Activated naive CD4-positive, alpha-beta T cell treated with anti-CD3 and anti-CD28 coated beads for 36 hours (primary cell): ENCODE measurements at regions not wholly inside any gene's neighbourhood (a gene's known extent, or its start where the extent isn't known, plus 50 kb on each side); places are given as distances from the start of the nearest gene placed in this dataset.

Source experiments
- CTCF ChIA-PET: fragments of 350-600 bp; sonication (Branson Sonifier 250); formaldehyde crosslinking; loops from one replicate; lab custom pipeline; 2021; ENCODE audit warnings: antibody characterized with exemption; lab: Charles Lee
- DNase-seq: peaks from one replicate; pipeline ENCODE4 v3.0.0-alpha.2; 2020
- H3K27ac Mint-ChIP-seq: one replicate; pipeline ENCODE4 v1.8.0; 2021; ENCODE audit warnings: mild to moderate bottlenecking, mixed read lengths
- H3K27me3 Mint-ChIP-seq: one replicate; pipeline ENCODE4 v1.8.0; 2021; ENCODE audit warnings: low read depth, mixed read lengths
- H3K36me3 Mint-ChIP-seq: one replicate; pipeline ENCODE4 v1.8.0; 2021; ENCODE audit warnings: low read depth, mixed read lengths
- H3K4me1 Mint-ChIP-seq: one replicate; pipeline ENCODE4 v1.8.0; 2021; ENCODE audit warnings: low read depth, mixed read lengths
- H3K4me3 Mint-ChIP-seq: one replicate; pipeline ENCODE4 v1.8.0; 2021; ENCODE audit warnings: mild to moderate bottlenecking, moderate library complexity, mixed read lengths
- H3K9me3 Mint-ChIP-seq: one replicate; pipeline ENCODE4 v1.8.0; 2021; ENCODE audit warnings: mixed read lengths
- intact Hi-C: fragments of 100-400 bp; cut with micrococcal nuclease; formaldehyde crosslinking; loops from one replicate; pipeline ENCODE4 v1.15.1; 2023

DNA sequence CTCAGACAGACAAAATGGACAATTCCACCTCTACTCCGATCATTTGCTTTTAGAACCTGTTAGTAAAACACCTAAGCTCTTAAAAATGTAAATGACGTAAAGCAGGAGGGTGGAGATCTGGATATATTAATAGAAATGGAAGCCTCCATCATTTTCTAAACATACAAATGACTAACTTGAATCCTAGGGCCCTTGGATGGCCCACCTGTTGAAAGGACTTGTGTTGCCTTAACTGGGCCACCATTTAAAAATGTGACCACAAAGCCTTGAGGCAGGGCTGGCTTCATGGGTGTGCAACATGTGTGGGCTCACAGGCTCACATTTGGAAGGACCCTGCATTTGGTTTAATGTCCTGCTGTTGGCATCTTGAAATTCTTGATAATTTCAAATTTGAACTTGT is 131.5 kb upstream of the PRMT8 start:
- CTCF ChIA-PET, result no interaction called here
- Mint-ChIP-seq H3K27ac (no peak overlapping the region), H3K4me3 (no peak overlapping the region), H3K36me3 (no peaks in the 10 kb centered on the region), H3K27me3 (peaks cover 10% of the 10 kb centered on the region), H3K4me1 (no peaks in the 10 kb centered on the region), H3K9me3 (no peaks in the 10 kb centered on the region)
- intact Hi-C loops, result no loop called here
- DNase-seq, result no peak

DNA sequence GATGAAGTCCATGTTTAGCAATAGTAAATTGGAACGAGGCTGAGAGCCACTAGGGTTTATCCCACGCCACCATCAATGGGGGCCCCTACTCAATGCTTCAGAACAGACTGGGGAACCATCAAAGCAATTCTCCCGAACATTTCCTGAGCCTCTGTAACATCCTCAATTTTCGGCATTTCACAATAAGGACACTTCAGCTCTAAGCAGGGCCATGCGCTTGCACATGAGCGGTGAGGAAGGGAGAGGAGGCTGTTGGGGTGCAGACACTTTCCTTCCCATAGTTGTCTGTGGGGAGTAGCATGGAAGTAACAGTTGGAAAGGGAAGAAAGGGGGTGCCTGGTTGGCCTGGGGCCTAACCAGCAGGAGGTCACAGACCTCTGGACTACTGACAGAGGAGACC is 129.9 kb upstream of the PRMT8 start:
- Mint-ChIP-seq H3K27ac (no peak overlapping the region), H3K9me3 (no peaks in the 10 kb centered on the region), H3K36me3 (no peaks in the 10 kb centered on the region), H3K4me3 (no peak overlapping the region), H3K4me1 (peaks cover 2% of the 10 kb centered on the region), H3K27me3 (peaks cover 21% of the 10 kb centered on the region)
- DNase-seq, result no peak
- CTCF ChIA-PET, result no interaction called here
- intact Hi-C loops, result no loop called here

DNA sequence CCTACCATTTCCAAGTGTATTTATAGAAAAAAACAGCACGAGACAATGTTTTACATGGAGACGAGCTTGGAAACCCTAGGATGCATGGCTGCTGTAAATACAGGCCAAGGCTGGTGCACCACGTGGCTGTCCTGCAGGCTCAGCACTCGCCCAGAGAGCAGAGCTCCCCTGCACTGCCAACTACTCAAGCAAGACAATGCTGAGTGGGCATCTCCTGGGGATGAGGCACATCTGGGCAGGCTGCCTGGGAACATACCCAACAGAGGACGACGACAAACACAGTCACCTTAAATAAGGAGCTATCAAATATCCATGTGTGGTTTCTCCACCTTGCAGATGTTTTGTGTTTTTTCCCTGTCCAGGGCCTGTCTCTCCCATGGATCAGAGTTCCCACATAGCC is 128.3 kb upstream of the PRMT8 start:
- intact Hi-C loops, result no loop called here
- CTCF ChIA-PET, result no interaction called here
- H3K27me3 Mint-ChIP-seq, result peaks cover 21% of the 10 kb centered on the region
- no peaks in the 10 kb centered on the region for H3K36me3 Mint-ChIP-seq
- DNase-seq, result no peak
- no peaks in the 10 kb centered on the region for H3K9me3 Mint-ChIP-seq
- peaks cover 2% of the 10 kb centered on the region for H3K4me1 Mint-ChIP-seq
- H3K4me3 Mint-ChIP-seq, result no peak overlapping the region
- H3K27ac Mint-ChIP-seq, result no peak overlapping the region

DNA sequence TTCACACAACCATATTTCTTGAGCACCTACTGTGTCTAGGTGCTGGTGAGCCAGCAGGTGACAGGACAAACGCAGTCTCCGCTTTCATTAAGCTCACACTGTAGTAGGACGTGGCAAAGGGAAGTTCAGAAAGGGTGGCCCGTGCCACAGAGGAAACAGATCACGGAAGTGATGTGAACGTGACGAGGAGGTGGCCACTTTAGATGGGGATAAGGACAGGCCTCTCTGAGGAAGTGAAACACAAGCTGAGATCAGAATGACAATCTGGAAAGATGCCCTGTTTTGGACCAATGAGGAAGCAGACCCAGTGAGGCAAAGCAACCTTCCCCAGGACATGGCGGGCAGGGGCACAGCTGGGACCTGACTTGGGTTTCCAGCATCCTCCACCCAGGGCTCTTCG is 127.4 kb upstream of the PRMT8 start:
- H3K9me3 Mint-ChIP-seq, result no peaks in the 10 kb centered on the region
- intact Hi-C loops, result no loop called here
- CTCF ChIA-PET, result interaction anchor here (1.2 kb wide), 1 partner anchor 63 kb away, joined by 3 read pairs; no protein-coding TSS in a partner anchor
- peaks cover 2% of the 10 kb centered on the region for H3K4me1 Mint-ChIP-seq
- H3K27me3 Mint-ChIP-seq, result peaks cover 21% of the 10 kb centered on the region
- no peak overlapping the region for H3K4me3 Mint-ChIP-seq
- no peaks in the 10 kb centered on the region for H3K36me3 Mint-ChIP-seq
- DNase-seq, result no peak
- no peak overlapping the region for H3K27ac Mint-ChIP-seq

DNA sequence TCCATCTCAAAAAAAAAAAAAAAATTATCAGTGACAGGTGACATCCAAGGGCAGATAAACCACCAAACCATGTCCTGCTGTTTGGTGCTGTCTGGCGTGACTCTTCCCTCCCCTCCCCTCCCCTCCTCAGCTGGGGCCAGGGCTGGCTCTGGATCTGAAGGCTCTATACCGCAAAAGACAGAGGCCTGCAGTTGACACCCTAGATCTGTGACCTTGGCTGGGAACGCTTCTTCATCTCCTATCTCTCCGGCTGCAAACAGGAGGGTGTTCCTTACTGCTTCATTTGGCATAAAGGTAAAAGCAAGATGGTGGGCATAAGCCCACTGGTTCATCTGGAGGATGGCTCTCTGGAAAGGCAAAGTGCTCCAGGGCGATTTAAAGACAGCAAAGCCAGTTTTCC is 126.8 kb upstream of the PRMT8 start:
- CTCF ChIA-PET, result interaction anchor here (1.2 kb wide), 1 partner anchor 64 kb away, joined by 3 read pairs; no protein-coding TSS in a partner anchor
- intact Hi-C loops, result no loop called here
- H3K27me3 Mint-ChIP-seq, result peaks cover 21% of the 10 kb centered on the region

DNA sequence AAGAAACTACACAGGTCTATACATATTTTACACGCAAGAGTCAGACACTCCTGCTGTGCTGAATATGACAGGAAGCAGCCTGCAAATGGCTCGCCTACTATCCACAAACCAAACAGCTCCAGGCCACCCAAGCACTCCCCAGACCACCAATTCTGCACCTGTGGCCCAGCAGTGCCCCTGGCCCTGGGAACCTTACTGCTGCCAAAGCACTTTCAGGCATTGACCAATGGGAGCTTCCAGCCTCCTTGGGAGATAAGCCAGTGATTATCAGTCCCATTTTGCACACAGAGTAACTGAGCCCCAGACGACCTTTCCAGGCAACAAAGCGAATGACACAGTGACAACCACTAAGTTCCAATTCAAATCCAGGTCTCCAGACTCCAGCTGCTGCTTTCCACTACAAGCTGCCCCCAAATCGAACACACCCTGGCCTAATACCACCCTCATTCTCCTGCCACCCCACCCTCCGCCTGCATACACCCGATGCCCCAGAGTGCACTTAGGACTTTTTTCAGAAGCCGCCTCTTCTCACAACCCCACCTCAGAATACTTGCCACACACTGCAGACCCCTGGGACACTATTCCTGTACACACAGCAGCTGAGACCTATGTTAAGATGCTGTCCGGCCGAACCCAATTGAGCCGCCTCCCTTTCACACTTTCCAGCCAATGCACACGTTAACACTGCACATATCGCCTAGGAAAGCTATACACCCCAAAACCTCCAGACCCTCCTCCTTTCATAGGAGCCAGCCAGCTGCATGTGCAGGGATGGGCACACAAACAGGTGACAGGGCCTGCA is 126.1 kb upstream of the PRMT8 start:
- intact Hi-C loops, result no loop called here
- Mint-ChIP-seq H3K4me1 (peaks cover 2% of the 10 kb centered on the region), H3K36me3 (no peaks in the 10 kb centered on the region), H3K4me3 (no peak overlapping the region), H3K27ac (no peak overlapping the region), H3K9me3 (no peaks in the 10 kb centered on the region), H3K27me3 (peaks cover 21% of the 10 kb centered on the region)
- no peak for DNase-seq
- CTCF ChIA-PET, result no interaction called here

More for the DNA sequence above, 126.8 kb upstream of the PRMT8 start:
- no peak for DNase-seq
- Mint-ChIP-seq H3K36me3 (no peaks in the 10 kb centered on the region), H3K4me3 (no peak overlapping the region), H3K4me1 (peaks cover 2% of the 10 kb centered on the region), H3K9me3 (no peaks in the 10 kb centered on the region), H3K27ac (no peak overlapping the region)

DNA sequence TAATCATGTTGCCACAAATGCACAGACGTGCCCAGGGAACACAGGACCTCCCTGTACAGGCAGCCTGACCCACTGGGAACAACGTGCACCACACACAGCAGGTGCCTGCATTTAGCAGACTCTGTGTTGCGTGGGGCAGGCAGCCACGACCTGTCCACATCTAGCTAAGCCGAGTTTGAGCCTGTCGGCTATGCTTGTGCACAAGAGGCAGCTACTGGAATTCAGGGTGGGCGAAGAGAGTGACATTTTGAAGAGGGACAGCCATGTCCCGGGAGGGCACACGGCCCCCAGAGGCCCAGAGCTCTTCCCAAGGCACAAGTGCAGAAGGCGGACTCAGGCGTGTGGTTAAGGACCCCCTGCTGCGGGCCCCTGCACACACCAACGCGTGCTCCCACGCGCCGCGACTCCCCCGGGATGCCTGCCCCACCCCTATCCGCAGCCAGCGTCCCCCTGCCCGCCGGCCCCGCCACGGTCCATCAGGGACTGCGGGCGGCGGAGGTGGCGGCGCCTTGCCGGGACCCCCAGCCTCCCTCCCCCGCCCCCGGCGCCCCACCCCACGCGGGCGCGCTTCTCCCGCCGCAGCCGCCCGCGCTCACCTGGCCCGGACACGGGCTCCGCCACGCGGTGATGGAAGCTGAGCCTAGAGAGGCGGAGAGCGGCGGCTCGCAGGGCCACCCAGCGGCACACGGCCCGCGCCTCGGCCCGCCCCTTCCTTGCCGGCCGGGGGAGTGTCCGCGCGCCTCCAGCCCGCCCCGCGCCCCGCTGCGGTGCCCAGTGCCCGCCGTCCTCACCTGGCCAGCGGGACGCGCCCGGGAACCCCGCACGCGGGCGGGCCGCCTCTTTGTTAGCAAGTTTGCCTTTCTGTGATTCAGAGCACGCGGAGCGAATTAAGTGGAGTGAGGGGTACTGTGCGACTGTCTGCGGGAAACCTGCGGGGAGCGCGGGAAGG is 125.3 kb upstream of the PRMT8 start:
- CTCF ChIA-PET, result no interaction called here

DNA sequence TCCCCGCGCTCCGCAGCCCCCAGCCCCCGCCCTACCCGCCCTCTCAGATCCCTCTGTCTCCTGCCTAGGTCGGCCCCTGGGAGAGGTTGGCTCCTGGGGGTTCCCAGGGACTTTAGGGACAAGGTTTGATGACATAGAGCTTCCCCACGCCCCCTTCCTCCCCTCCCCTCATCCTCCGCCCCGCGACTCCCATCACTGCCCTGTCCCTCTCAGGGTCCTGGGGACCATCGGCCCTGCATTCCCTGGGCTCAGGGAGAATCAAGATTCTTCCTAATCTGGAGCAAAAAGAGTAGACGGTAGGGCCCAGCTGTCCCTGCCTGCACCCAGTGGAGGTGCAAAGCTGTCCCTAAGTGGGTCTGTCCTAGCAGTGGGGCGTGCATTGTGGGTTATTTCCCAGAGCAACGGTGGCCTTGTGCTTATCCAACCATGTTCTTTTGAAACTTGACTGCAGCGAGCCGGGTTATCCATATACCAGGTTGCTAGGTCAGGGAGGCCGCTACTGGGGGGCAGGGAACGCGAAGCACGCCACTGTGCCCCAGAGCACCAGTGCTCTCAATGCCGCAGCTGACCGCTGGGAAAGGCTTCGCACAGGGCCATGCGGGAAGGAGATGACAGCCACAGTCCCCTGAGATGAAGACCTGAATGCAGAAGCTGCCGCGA is 124.4 kb upstream of the PRMT8 start:
- intact Hi-C loops, result no loop called here
- no peak overlapping the region for H3K4me3 Mint-ChIP-seq
- CTCF ChIA-PET, result no interaction called here

More for the DNA sequence above, 125.3 kb upstream of the PRMT8 start:
- no peaks in the 10 kb centered on the region for H3K36me3 Mint-ChIP-seq
- no peaks in the 10 kb centered on the region for H3K9me3 Mint-ChIP-seq
- peaks cover 2% of the 10 kb centered on the region for H3K4me1 Mint-ChIP-seq
- no peak overlapping the region for H3K27ac Mint-ChIP-seq
- no peak overlapping the region for H3K4me3 Mint-ChIP-seq
- DNase-seq, result no peak
- intact Hi-C loops, result no loop called here
- H3K27me3 Mint-ChIP-seq, result peaks cover 23% of the 10 kb centered on the region

DNA sequence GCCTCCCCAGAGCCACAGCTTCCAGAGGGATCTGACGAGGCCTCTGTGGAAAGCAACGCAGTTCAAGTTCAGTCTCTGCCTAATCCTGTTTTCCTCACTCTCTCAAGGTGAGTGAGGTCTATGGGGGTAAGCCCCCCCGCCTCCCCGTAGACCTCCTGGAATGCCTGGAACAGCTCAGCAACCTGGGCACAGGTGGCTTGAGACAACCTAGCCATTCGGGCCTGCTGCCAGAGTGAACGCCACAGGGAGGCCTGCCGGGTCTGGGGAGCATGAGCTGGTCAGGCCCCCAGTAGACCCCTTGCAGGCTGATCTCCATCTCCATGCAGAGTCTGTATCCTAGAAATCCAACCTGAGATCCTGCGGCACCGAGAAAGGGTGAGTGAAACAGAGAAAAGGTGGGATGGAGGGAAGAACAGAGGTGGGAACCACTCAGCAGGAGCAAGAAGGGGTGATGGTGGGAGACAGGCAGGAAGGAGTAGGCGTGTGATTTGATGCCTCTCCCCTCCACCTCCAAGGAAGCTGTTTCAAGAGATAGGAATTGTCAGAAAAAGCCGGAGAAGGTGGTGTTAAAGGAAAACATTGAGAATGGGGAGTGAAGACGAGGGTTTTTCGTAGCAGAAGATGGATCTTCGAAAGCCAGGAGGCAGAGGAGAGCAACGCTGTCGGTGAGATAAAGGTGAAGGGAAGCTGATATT is 123.1 kb upstream of the PRMT8 start:
- peaks cover 2% of the 10 kb centered on the region for H3K4me1 Mint-ChIP-seq

More for the DNA sequence above, 124.4 kb upstream of the PRMT8 start:
- Mint-ChIP-seq H3K27me3 (peaks cover 27% of the 10 kb centered on the region), H3K36me3 (no peaks in the 10 kb centered on the region), H3K4me1 (peaks cover 2% of the 10 kb centered on the region), H3K27ac (no peak overlapping the region), H3K9me3 (no peaks in the 10 kb centered on the region)
- DNase-seq, result no peak

DNA sequence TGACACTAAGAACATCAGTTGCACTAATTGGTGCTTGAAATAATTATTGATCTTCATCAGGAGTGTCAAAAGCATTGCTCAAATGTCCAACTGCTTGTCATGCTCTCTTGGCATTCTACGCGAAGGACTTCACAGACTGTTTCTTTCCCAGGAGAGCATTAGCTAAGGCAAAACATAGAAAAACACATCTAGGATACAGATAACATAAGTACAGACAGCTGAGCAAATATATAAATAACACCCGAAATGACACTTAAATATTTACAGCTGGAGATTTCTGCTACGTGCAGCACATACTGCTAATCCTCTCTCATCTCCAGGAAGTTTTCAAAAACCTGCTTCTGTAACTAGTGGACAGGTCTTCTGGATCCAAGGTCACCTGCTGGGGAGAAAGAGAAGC is 120.0 kb upstream of the PRMT8 start:
- no peak for DNase-seq
- no peaks in the 10 kb centered on the region for H3K9me3 Mint-ChIP-seq
- intact Hi-C loops, result no loop called here
- H3K27me3 Mint-ChIP-seq, result peaks cover 6% of the 10 kb centered on the region
- no peak overlapping the region for H3K27ac Mint-ChIP-seq
- H3K36me3 Mint-ChIP-seq, result no peaks in the 10 kb centered on the region
- CTCF ChIA-PET, result interaction anchor here (1.0 kb wide), 1 partner anchor 19 kb away, joined by 3 read pairs; no protein-coding TSS in a partner anchor
- no peaks in the 10 kb centered on the region for H3K4me1 Mint-ChIP-seq
- H3K4me3 Mint-ChIP-seq, result no peak overlapping the region

More for the DNA sequence above, 123.1 kb upstream of the PRMT8 start:
- H3K27me3 Mint-ChIP-seq, result peaks cover 27% of the 10 kb centered on the region
- no peak overlapping the region for H3K4me3 Mint-ChIP-seq
- CTCF ChIA-PET, result no interaction called here
- H3K9me3 Mint-ChIP-seq, result no peaks in the 10 kb centered on the region
- intact Hi-C loops, result no loop called here
- no peaks in the 10 kb centered on the region for H3K36me3 Mint-ChIP-seq
- DNase-seq, result no peak
- H3K27ac Mint-ChIP-seq, result no peak overlapping the region

DNA sequence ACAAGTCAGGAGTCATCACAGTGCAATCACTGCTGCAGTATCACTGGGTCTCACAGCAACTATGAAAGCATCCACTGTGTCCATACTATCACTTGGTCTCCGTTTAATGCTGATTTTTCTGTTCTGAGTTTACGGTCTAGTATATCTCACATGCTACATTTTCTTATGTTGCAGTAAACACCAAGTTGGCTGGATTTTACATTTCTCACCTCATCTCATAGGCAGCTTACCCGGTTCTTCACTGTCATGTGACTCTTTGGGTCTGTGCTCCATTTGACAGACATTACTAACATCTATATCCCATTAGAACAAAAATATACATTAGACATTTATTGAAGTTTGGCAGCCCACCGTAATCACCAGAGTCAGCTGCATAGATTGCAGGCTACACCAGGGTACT is 115.7 kb upstream of the PRMT8 start:
- intact Hi-C loops, result no loop called here
- Mint-ChIP-seq H3K4me1 (no peaks in the 10 kb centered on the region), H3K36me3 (no peaks in the 10 kb centered on the region), H3K9me3 (no peaks in the 10 kb centered on the region), H3K4me3 (no peak overlapping the region), H3K27me3 (peaks cover 11% of the 10 kb centered on the region), H3K27ac (no peak overlapping the region)
- CTCF ChIA-PET, result no interaction called here
- no peak for DNase-seq
